ENCODE measurements at regions not wholly inside any gene's neighbourhood (a gene's known extent, or its start where the extent isn't known, plus 50 kb on each side); places are given as distances from the start of the nearest gene placed in this dataset.

- Histone ChIP-seq H3K4me1 (ENCODE audit: control insufficient read depth in 5 of 5, insufficient read depth in 5 of 5, low read length in 5 of 5) (no peaks in the 10 kb centered on the region), H3K36me3 (ENCODE audit: control insufficient read depth in 4 of 4, insufficient read depth in 4 of 4, low read length in 4 of 4) (no peaks in the 10 kb centered on the region), H3K4me3 (no peak overlapping the region), H3K9me3 (ENCODE audit: control insufficient read depth in 4 of 4, insufficient read depth in 3 of 4, low read length in 3 of 4) (no peaks in the 10 kb centered on the region), H3K27ac (ENCODE audit: low read depth in 1 of 2, low read length in 1 of 2) (no peak overlapping the region), H3K27me3 (ENCODE audit: control insufficient read depth in 3 of 3, insufficient read depth in 3 of 3, low read length in 2 of 3) (no peaks in the 10 kb centered on the region), H3K9ac (ENCODE audit: insufficient read depth in 1 of 2, low read length in 2 of 2) (no peak overlapping the region)
- WGBS, 2 donors = 85 to 89% methylated on average over 3 of the region's 3 CpGs
- no peak for TF ChIP-seq CTCF (IDR thresholded peaks at IDR 0.05; ENCODE audit: control extremely low read depth, extremely low read depth)
- DNase-seq (no peak), ATAC-seq (ENCODE audit: insufficient read depth, low FRiP score) (no peak)
These were observed 439.8 kb upstream of the IL12A start for GRCh38 chr3:159548675-159549335.

GRCh38 chr3:159555205-159555604, 433.4 kb upstream of the IL12A start:
- TF ChIP-seq CTCF (IDR thresholded peaks at IDR 0.05; ENCODE audit: control extremely low read depth, extremely low read depth) = no peak
- no peak for ATAC-seq (ENCODE audit: insufficient read depth, low FRiP score)

DNA sequence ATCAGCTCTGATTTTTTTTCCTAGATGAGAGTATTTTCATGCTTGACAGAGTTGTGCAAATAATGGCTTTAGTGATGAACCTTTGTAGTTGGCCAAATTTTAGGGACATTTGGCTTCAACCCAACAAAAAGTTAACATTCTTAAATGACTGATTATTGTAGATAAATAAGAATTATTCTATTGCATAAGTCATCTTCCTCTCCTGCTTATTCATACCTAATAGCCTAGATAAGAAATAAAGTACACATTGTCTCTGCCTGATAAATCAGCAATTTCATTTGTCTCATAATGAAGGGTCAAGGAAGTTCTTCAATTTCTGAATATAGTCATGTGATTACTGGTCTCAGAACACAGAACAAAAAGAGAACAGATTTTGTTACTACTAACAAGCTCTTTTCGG, 428.9 kb upstream of the IL12A start:
- ATAC-seq (ENCODE audit: insufficient read depth, low FRiP score) (no peak), DNase-seq (no peak)
- Histone ChIP-seq H3K4me3 (no peak overlapping the region), H3K36me3 (ENCODE audit: control insufficient read depth in 4 of 4, insufficient read depth in 4 of 4, low read length in 4 of 4) (no peaks in the 10 kb centered on the region), H3K9ac (ENCODE audit: insufficient read depth in 1 of 2, low read length in 2 of 2) (no peak overlapping the region), H3K27ac (ENCODE audit: low read depth in 1 of 2, low read length in 1 of 2) (no peak overlapping the region), H3K4me1 (ENCODE audit: control insufficient read depth in 5 of 5, insufficient read depth in 5 of 5, low read length in 5 of 5) (no peaks in the 10 kb centered on the region), H3K27me3 (ENCODE audit: control insufficient read depth in 3 of 3, insufficient read depth in 3 of 3, low read length in 2 of 3) (no peaks in the 10 kb centered on the region), H3K9me3 (ENCODE audit: control insufficient read depth in 4 of 4, insufficient read depth in 3 of 4, low read length in 3 of 4) (no peaks in the 10 kb centered on the region)
- TF ChIP-seq CTCF (IDR thresholded peaks at IDR 0.05; ENCODE audit: control extremely low read depth, extremely low read depth) = no peak
- WGBS, 2 donors = 72 to 87% methylated on average over 1 of the region's 1 CpG

More at GRCh38 chr3:159555205-159555604, 433.4 kb upstream of the IL12A start:
- no peak for DNase-seq
- Histone ChIP-seq H3K27me3 (ENCODE audit: control insufficient read depth in 3 of 3, insufficient read depth in 3 of 3, low read length in 2 of 3) (no peaks in the 10 kb centered on the region), H3K9ac (ENCODE audit: insufficient read depth in 1 of 2, low read length in 2 of 2) (no peak overlapping the region), H3K4me3 (no peak overlapping the region), H3K4me1 (ENCODE audit: control insufficient read depth in 5 of 5, insufficient read depth in 5 of 5, low read length in 5 of 5) (no peaks in the 10 kb centered on the region), H3K27ac (ENCODE audit: low read depth in 1 of 2, low read length in 1 of 2) (no peak overlapping the region), H3K36me3 (ENCODE audit: control insufficient read depth in 4 of 4, insufficient read depth in 4 of 4, low read length in 4 of 4) (no peaks in the 10 kb centered on the region), H3K9me3 (ENCODE audit: control insufficient read depth in 4 of 4, insufficient read depth in 3 of 4, low read length in 3 of 4) (no peaks in the 10 kb centered on the region)
